OCI-LY1 (cell line): ENCODE measurements at regions not wholly inside any gene's neighbourhood (a gene's known extent, or its start where the extent isn't known, plus 50 kb on each side); places are given as distances from the start of the nearest gene placed in this dataset.

Experiments used
- H2AFZ ChIP-seq: fragments of 200-600 bp; sonication (generic), shearing (Covaris generic); 2 replicates; pipeline ENCODE4 v1.6.0; 2014; ENCODE audit warnings: antibody characterized with exemption, mild to moderate bottlenecking, low read length
- H3F3A ChIP-seq: fragments of 200-600 bp; sonication (generic), shearing (Covaris generic); 2 replicates; pipeline ENCODE4 v1.6.0; 2014; ENCODE audit warnings: mild to moderate bottlenecking, antibody characterized with exemption, low read length, moderate library complexity; ENCODE audit not compliant: insufficient read depth
- H3K27ac ChIP-seq: fragments of 200-600 bp; sonication (generic); 2 replicates; pipeline ENCODE4 v1.5.1; 2014; ENCODE audit warnings: low read length, mixed run types, mild to moderate bottlenecking, low read depth; ENCODE audit not compliant: poor library complexity, severe bottlenecking
- H3K27me3 ChIP-seq: fragments of 200-600 bp; sonication (generic); 2 replicates; pipeline ENCODE4 v1.6.0; 2014; ENCODE audit warnings: antibody characterized with exemption, mild to moderate bottlenecking, low read length, moderate library complexity; ENCODE audit not compliant: insufficient read depth
- H3K36me3 ChIP-seq: fragments of 200-600 bp; sonication (generic); 2 replicates; pipeline ENCODE4 v1.6.1; 2014; ENCODE audit warnings: mild to moderate bottlenecking, antibody characterized with exemption, low read length, moderate library complexity, mixed read lengths; ENCODE audit not compliant: insufficient read depth
- H3K4me1 ChIP-seq: fragments of 200-600 bp; sonication (generic); 2 replicates; pipeline ENCODE4 v1.5.1; 2014; ENCODE audit warnings: mild to moderate bottlenecking, low read length, moderate library complexity; ENCODE audit not compliant: insufficient read depth, severe bottlenecking
- H3K4me2 ChIP-seq: fragments of 200-600 bp; sonication (generic), shearing (Covaris generic); 2 replicates; pipeline ENCODE4 v1.6.1; 2014; ENCODE audit warnings: low read length
- H3K4me3 ChIP-seq: fragments of 200-600 bp; sonication (generic); 2 replicates; pipeline ENCODE4 v1.5.1; 2014; ENCODE audit warnings: low read length, low read depth, mild to moderate bottlenecking, mixed read lengths; ENCODE audit not compliant: poor library complexity, severe bottlenecking
- H3K79me2 ChIP-seq: fragments of 200-600 bp; shearing (Covaris generic); 2 replicates; pipeline ENCODE4 v1.6.1; 2016; ENCODE audit warnings: mixed run types, low read length, mixed read lengths; ENCODE audit not compliant: insufficient read depth
- H3K9ac ChIP-seq: fragments of 200-600 bp; sonication (generic), shearing (Covaris generic); 2 replicates; pipeline ENCODE4 v1.6.1; 2014; ENCODE audit warnings: mild to moderate bottlenecking, low read length, mixed read lengths
- H3K9me2 ChIP-seq: fragments of 200-600 bp; sonication (generic), shearing (Covaris generic); 2 replicates; pipeline ENCODE4 v1.6.1; 2014; ENCODE audit warnings: low read depth, mild to moderate bottlenecking, low read length, mixed read lengths
- H3K9me3 ChIP-seq: fragments of 200-600 bp; shearing (Covaris generic); 2 replicates; pipeline ENCODE4 v1.6.1; 2014; ENCODE audit warnings: low read length, mixed read lengths
- H4K20me1 ChIP-seq: fragments of 200-600 bp; sonication (generic), shearing (Covaris generic); 2 replicates; pipeline ENCODE4 v1.6.0; 2016; ENCODE audit warnings: mild to moderate bottlenecking, low read length; ENCODE audit not compliant: insufficient read depth
- EZH2 ChIP-seq: fragments of 200-600 bp; sonication (generic), shearing (Covaris generic); IDR thresholded peaks from 2 replicates; pipeline ENCODE4 v1.8.0; 2017; ENCODE audit warnings: borderline replicate concordance, mixed run types, mild to moderate bottlenecking, antibody characterized with exemption, low read length, moderate library complexity, mixed read lengths
- TF ChIP-seq, protein P1 (sequence below): fragments of 200-600 bp; sonication (generic), shearing (Covaris generic); IDR thresholded peaks from 2 replicates; pipeline ENCODE4 v1.5.1; 2017; ENCODE audit warnings: mild to moderate bottlenecking, antibody characterized with exemption, low read length, moderate library complexity, mixed read lengths

DNA sequence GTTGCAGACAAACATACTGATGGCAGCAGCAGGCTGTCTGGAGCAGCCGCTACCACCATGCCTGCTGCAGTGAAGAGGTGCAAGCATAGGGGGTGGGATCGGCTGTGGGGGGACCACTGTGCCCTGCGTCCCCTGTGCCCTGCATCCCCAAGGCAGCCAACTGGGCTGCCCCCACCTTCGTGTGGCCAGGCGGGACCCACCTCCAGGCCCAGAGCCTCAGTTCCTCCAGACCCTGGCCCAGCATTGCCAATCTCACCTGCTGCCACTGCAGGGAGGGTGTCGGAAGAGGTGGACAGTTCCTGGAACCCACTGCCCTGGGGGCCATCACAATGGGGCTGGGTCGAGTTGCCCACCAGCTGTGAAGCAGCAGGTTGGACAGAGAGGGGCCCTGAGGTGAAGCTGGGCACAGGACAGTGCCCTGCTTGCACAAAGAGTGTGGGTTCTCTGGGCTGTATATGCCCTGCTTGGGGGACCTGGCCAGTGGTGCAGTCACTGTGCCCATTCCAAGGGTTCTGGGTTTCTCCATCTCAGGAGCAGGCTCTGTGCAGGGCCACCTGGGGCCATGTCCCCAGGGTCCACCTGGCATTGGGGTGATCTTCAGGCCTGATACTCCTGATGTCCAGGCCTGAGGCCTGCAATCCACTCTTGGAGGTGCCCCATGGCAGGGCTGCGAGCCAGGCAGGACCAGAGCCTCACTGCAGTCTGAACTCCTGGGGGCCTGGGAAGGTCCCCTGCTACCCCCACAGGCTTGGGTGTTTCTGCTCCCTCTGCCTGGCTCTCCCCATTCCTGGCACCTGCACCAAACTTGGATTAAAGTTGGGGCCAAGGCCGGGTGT lies 261.4 kb upstream of the NRIP1 start:
- no peak for TF ChIP-seq EZH2
- TF ChIP-seq, protein P1, sequence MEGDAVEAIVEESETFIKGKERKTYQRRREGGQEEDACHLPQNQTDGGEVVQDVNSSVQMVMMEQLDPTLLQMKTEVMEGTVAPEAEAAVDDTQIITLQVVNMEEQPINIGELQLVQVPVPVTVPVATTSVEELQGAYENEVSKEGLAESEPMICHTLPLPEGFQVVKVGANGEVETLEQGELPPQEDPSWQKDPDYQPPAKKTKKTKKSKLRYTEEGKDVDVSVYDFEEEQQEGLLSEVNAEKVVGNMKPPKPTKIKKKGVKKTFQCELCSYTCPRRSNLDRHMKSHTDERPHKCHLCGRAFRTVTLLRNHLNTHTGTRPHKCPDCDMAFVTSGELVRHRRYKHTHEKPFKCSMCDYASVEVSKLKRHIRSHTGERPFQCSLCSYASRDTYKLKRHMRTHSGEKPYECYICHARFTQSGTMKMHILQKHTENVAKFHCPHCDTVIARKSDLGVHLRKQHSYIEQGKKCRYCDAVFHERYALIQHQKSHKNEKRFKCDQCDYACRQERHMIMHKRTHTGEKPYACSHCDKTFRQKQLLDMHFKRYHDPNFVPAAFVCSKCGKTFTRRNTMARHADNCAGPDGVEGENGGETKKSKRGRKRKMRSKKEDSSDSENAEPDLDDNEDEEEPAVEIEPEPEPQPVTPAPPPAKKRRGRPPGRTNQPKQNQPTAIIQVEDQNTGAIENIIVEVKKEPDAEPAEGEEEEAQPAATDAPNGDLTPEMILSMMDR = no peak
- Histone ChIP-seq H3K9me2 (no peaks in the 10 kb centered on the region), H3K36me3 (no peaks in the 10 kb centered on the region), H3K4me1 (no peaks in the 10 kb centered on the region), H3K9ac (no peak overlapping the region), H3K27ac (no peak overlapping the region), H2AFZ (no peak overlapping the region), H3K9me3 (no peaks in the 10 kb centered on the region), H3K4me2 (no peak overlapping the region), H4K20me1 (no peaks in the 10 kb centered on the region), H3K4me3 (no peak overlapping the region), H3K27me3 (no peaks in the 10 kb centered on the region), H3K79me2 (no peaks in the 10 kb centered on the region), H3F3A (no peaks in the 10 kb centered on the region)

DNA sequence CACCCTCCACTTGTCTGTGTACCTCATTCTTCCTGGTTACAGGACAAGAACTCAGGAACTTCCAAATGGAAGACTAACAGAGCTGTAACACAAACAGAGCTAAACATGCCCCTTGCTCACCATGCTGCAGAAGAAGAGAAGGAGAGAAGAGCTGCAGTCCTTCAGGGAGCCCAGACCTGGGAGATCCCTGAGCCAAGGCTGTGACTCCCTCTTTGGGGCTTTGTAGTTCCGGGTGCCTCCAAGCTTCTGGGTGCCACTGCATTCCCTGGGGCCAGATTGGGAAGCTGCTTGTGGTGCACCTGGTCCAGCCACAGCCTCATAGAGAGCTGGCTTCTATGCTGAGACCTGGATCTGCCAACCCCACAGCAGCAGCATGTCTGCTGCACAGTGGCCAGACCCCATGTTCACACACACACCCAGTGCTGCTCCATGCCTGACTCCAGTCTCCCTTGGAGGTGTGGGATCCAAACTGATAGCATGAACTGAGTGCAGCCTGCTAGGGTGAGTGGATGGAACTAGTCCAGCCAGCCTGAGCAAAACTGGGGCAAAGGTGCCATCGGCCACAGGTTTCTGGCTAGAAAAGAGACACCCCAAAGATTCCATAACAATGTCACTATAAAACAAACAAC lies 263.0 kb upstream of the NRIP1 start:
- no peaks in the 10 kb centered on the region for H3K36me3 ChIP-seq
- no peaks in the 10 kb centered on the region; the same call in 1 of the 2 replicates for H3K9me2 ChIP-seq
- no peaks in the 10 kb centered on the region for H3K27me3 ChIP-seq
- H3K4me2 ChIP-seq = no peak overlapping the region
- no peak overlapping the region for H2AFZ ChIP-seq
- H3K4me3 ChIP-seq = no peak overlapping the region
- no peak overlapping the region for H3K27ac ChIP-seq
- H3K4me1 ChIP-seq = no peaks in the 10 kb centered on the region
- no peak overlapping the region for H3K9ac ChIP-seq
- no peaks in the 10 kb centered on the region for H3K9me3 ChIP-seq
- no peaks in the 10 kb centered on the region for H3F3A ChIP-seq
- no peaks in the 10 kb centered on the region for H3K79me2 ChIP-seq
- no peaks in the 10 kb centered on the region for H4K20me1 ChIP-seq
- TF ChIP-seq, protein P1 = no peak
- TF ChIP-seq EZH2 = no peak

DNA sequence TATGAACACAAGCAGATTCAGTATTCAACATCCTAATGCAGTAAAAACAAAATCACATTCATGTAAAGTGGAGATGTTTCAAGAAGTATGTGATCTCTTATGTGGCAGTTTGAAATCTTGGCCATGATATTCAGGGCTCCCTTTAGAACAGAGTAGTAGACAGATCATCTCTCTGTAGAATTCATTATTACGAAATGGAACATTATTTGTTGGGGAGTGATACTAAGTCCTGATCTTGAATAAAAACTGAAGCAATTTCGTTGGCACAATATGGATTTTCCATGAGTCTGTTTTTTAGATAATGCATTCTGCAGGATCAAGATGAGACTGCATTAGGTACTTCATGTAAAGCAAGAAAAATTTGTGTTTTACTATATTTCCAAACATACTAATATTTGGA lies 264.4 kb upstream of the NRIP1 start:
- H3K79me2 ChIP-seq = no peaks in the 10 kb centered on the region
- no peaks in the 10 kb centered on the region for H3K27me3 ChIP-seq
- H3F3A ChIP-seq = no peaks in the 10 kb centered on the region
- H2AFZ ChIP-seq = no peak overlapping the region
- H3K4me1 ChIP-seq = no peaks in the 10 kb centered on the region
- no peaks in the 10 kb centered on the region for H3K36me3 ChIP-seq
- H4K20me1 ChIP-seq = no peaks in the 10 kb centered on the region
- no peak overlapping the region for H3K4me2 ChIP-seq
- H3K9ac ChIP-seq = no peak overlapping the region
- H3K4me3 ChIP-seq = no peak overlapping the region
- H3K9me2 ChIP-seq = no peaks in the 10 kb centered on the region; the same call in 1 of the 2 replicates
- no peak overlapping the region for H3K27ac ChIP-seq
- TF ChIP-seq, protein P1 = no peak
- no peak for TF ChIP-seq EZH2
- no peaks in the 10 kb centered on the region for H3K9me3 ChIP-seq
